ENCODE measurements at regions not wholly inside any gene's neighbourhood (a gene's known extent, or its start where the extent isn't known, plus 50 kb on each side); places are given as distances from the start of the nearest gene placed in this dataset.
"Not testable (repeated sequence)": the region's sequence is repeated elsewhere in the genome, so short reads cannot be mapped to it uniquely, and the experiment has no call there.

GRCh38 chrY:19042984-19043442, 269.5 kb upstream of the HSFY2 start:
- no peak for DNase-seq

- no peak for DNase-seq
These were observed 268.9 kb upstream of the HSFY2 start for GRCh38 chrY:19042306-19042958.

- DNase-seq, result no peak
These were observed 253.1 kb upstream of the HSFY2 start for GRCh38 chrY:19026631-19027030.

- no peak for DNase-seq
These were observed 250.4 kb upstream of the HSFY2 start for GRCh38 chrY:19023934-19024333.

GRCh38 chrY:19020193-19020592, 246.7 kb upstream of the HSFY2 start:
- DNase-seq, result no peak

- no peak for DNase-seq
These were observed 243.5 kb upstream of the HSFY2 start for GRCh38 chrY:19016990-19017389.

- no peak for DNase-seq
These were observed 242.3 kb upstream of the HSFY2 start for GRCh38 chrY:19015854-19016253.

GRCh38 chrY:19015213-19015612, 241.7 kb upstream of the HSFY2 start:
- DNase-seq, result no peak

- DNase-seq, result no peak
These were observed 239.4 kb upstream of the HSFY2 start for GRCh38 chrY:19012985-19013384.

GRCh38 chrY:19011605-19012090, 238.1 kb upstream of the HSFY2 start:
- no peak for DNase-seq

- DNase-seq, result no peak
These were observed 232.7 kb upstream of the HSFY2 start for GRCh38 chrY:19006234-19006633.

- no peak for DNase-seq
These were observed 232.0 kb upstream of the HSFY2 start for GRCh38 chrY:19005579-19005978.

GRCh38 chrY:18997635-18998240, 224.2 kb upstream of the HSFY2 start:
- DNase-seq, result no peak

GRCh38 chrY:18993480-18993879, 219.9 kb upstream of the HSFY2 start:
- no peak for DNase-seq

- DNase-seq, result not testable (repeated sequence)
These were observed 219.1 kb upstream of the HSFY2 start for GRCh38 chrY:18992684-18993083.

- no peak for DNase-seq
These were observed 215.8 kb upstream of the HSFY2 start for GRCh38 chrY:18989356-18989755.

- DNase-seq, result no peak
These were observed 192.5 kb upstream of the HSFY2 start for GRCh38 chrY:18966001-18966400.

GRCh38 chrY:18958846-18959245, 185.3 kb upstream of the HSFY2 start:
- DNase-seq, result no peak

- DNase-seq, result no peak
These were observed 178.3 kb upstream of the HSFY2 start for GRCh38 chrY:18951657-18952435.

- DNase-seq, result no peak
These were observed 177.5 kb upstream of the HSFY2 start for GRCh38 chrY:18951019-18951418.

- DNase-seq, result no peak
These were observed 163.3 kb upstream of the HSFY2 start for GRCh38 chrY:18936831-18937230.

GRCh38 chrY:18919256-18919655, 145.7 kb upstream of the HSFY2 start:
- DNase-seq, result no peak

- no peak for DNase-seq
These were observed 139.3 kb upstream of the HSFY2 start for GRCh38 chrY:18912846-18913245.

- DNase-seq, result no peak
These were observed 136.3 kb upstream of the HSFY2 start for GRCh38 chrY:18909846-18910245.
